SK-N-SH treated with all-trans-retinoic acid at 6 μM for 48 hours (cell line): ENCODE measurements at regions not wholly inside any gene's neighbourhood (a gene's known extent, or its start where the extent isn't known, plus 50 kb on each side); places are given as distances from the start of the nearest gene placed in this dataset.

Source experiments
- ATAC-seq: fragments of 200-7000 bp; cut with Tn5 transposase; 3 replicates; pipeline ENCODE4 v1.9.1; 2020; ENCODE audit warnings: mild to moderate bottlenecking, moderate library complexity
- BACH2 ChIP-seq: fragments of 250-450 bp; sonication (Bioruptor Pico); IDR thresholded peaks from 2 replicates; pipeline ENCODE4 v1.9.0; 2021; ENCODE audit warnings: mild to moderate bottlenecking, borderline replicate concordance
- CREB5 ChIP-seq: fragments of 250-450 bp; sonication (Bioruptor Pico); IDR thresholded peaks from 2 replicates; pipeline ENCODE4 v1.5.1; 2020; ENCODE audit warnings: low read depth, mild to moderate bottlenecking, moderate library complexity
- CSDC2 ChIP-seq: fragments of 250-450 bp; sonication (Bioruptor Pico); IDR thresholded peaks from 2 replicates; pipeline ENCODE4 v1.5.0; 2020; ENCODE audit warnings: mild to moderate bottlenecking, moderate library complexity
- CSRNP3 ChIP-seq: fragments of 250-450 bp; sonication (Bioruptor Pico); IDR thresholded peaks from 2 replicates; pipeline ENCODE4 v1.5.1; 2021; ENCODE audit warnings: mild to moderate bottlenecking, moderate library complexity
- ESRRG ChIP-seq: fragments of 250-450 bp; sonication (Bioruptor Pico); IDR thresholded peaks from 2 replicates; pipeline ENCODE4 v1.6.1; 2021; ENCODE audit warnings: mild to moderate bottlenecking
- GLIS3 ChIP-seq: fragments of 250-450 bp; sonication (Bioruptor Pico); IDR thresholded peaks from 2 replicates; pipeline ENCODE4 v1.5.0; 2020; ENCODE audit warnings: mild to moderate bottlenecking, moderate library complexity
- ISL1 ChIP-seq: fragments of 250-450 bp; sonication (Bioruptor Pico); IDR thresholded peaks from 2 replicates; pipeline ENCODE4 v2.1.2; 2022; ENCODE audit warnings: mild to moderate bottlenecking, moderate library complexity
- OSR1 ChIP-seq: fragments of 250-450 bp; sonication (Bioruptor Pico); IDR thresholded peaks from 2 replicates; pipeline ENCODE4 v1.8.0; 2022; ENCODE audit warnings: moderate library complexity, mild to moderate bottlenecking, inconsistent platforms
- PATZ1 ChIP-seq: fragments of 250-450 bp; sonication (Bioruptor Pico); IDR thresholded peaks from 2 replicates; pipeline ENCODE4 v1.8.0; 2020; ENCODE audit warnings: mild to moderate bottlenecking, moderate library complexity, borderline replicate concordance
- POU6F1 ChIP-seq: fragments of 250-450 bp; sonication (Bioruptor Pico); IDR thresholded peaks from 2 replicates; pipeline ENCODE4 v1.8.0; 2021; ENCODE audit warnings: low read depth, mild to moderate bottlenecking, moderate library complexity, borderline replicate concordance
- PPARA ChIP-seq: fragments of 250-450 bp; sonication (Bioruptor Pico); IDR thresholded peaks from 2 replicates; pipeline ENCODE4 v1.5.0; 2020; ENCODE audit warnings: mild to moderate bottlenecking, borderline replicate concordance
- RARB ChIP-seq: fragments of 250-450 bp; sonication (Bioruptor Pico); IDR thresholded peaks from 2 replicates; pipeline ENCODE4 v1.8.0; 2021; ENCODE audit warnings: mild to moderate bottlenecking, moderate library complexity
- SNAI2 ChIP-seq: fragments of 250-450 bp; sonication (Bioruptor Pico); IDR thresholded peaks from 2 replicates; pipeline ENCODE4 v1.5.0; 2020; ENCODE audit warnings: mild to moderate bottlenecking, moderate library complexity
- TCF4 ChIP-seq: fragments of 250-450 bp; sonication (Bioruptor Pico); IDR thresholded peaks from 2 replicates; pipeline ENCODE4 v1.8.0; 2021; ENCODE audit warnings: mild to moderate bottlenecking, moderate library complexity, borderline replicate concordance
- TOX ChIP-seq: fragments of 250-450 bp; sonication (Bioruptor Pico); IDR thresholded peaks from 2 replicates; pipeline ENCODE4 v1.8.0; 2021; ENCODE audit warnings: mild to moderate bottlenecking, moderate library complexity, borderline replicate concordance
- TSHZ2 ChIP-seq: fragments of 250-450 bp; sonication (Bioruptor Pico); IDR thresholded peaks from 2 replicates; pipeline ENCODE4 v1.5.0; 2020; ENCODE audit warnings: mild to moderate bottlenecking, moderate library complexity
- ZC3H10 ChIP-seq: fragments of 250-450 bp; sonication (Bioruptor Pico); IDR thresholded peaks from 2 replicates; pipeline ENCODE4 v1.5.1; 2021; ENCODE audit warnings: mild to moderate bottlenecking, moderate library complexity
- ZFP3 ChIP-seq: fragments of 250-450 bp; sonication (Bioruptor Pico); IDR thresholded peaks from 2 replicates; pipeline ENCODE4 v1.5.0; 2020; ENCODE audit warnings: mild to moderate bottlenecking, moderate library complexity
- ZFP30 ChIP-seq: fragments of 450-650 bp; formaldehyde crosslinking; IDR thresholded peaks from 2 replicates; pipeline ENCODE4 v1.5.0; 2022; ENCODE audit warnings: mild to moderate bottlenecking, moderate library complexity
- ZNF565 ChIP-seq: fragments of 450-650 bp; formaldehyde crosslinking; conservative IDR thresholded peaks from 2 replicates; pipeline ENCODE4 v1.5.0; 2020; ENCODE audit warnings: low read depth, mild to moderate bottlenecking, moderate library complexity
- ZNF70 ChIP-seq: fragments of 450-650 bp; formaldehyde crosslinking; IDR thresholded peaks from 2 replicates; pipeline ENCODE4 v1.5.0; 2020; ENCODE audit warnings: mild to moderate bottlenecking, moderate library complexity

GRCh38 chr14:101075801-101076413 is 172.4 kb upstream of the RTL1 start:
- TF ChIP-seq POU6F1 (CRISPR knock-in tag): no peak
- TF ChIP-seq ZC3H10: no peak
- no peak for TF ChIP-seq TCF4
- TF ChIP-seq CSRNP3 (CRISPR knock-in tag): no peak
- no peak for TF ChIP-seq PPARA (CRISPR knock-in tag)
- no peak for TF ChIP-seq RARB (CRISPR knock-in tag)
- no peak for TF ChIP-seq ZNF565 (CRISPR knock-in tag)
- TF ChIP-seq ZNF70: no peak
- no peak for TF ChIP-seq PATZ1
- TF ChIP-seq CSDC2 (CRISPR knock-in tag): no peak
- TF ChIP-seq OSR1 (CRISPR knock-in tag): no peak
- TF ChIP-seq ZFP30: no peak
- no peak for TF ChIP-seq GLIS3
- TF ChIP-seq ZFP3 (CRISPR knock-in tag): no peak
- TF ChIP-seq TSHZ2 (CRISPR knock-in tag): no peak
- TF ChIP-seq ESRRG (CRISPR knock-in tag): no peak
- TF ChIP-seq TOX (CRISPR knock-in tag): no peak
- no peak for TF ChIP-seq BACH2 (CRISPR knock-in tag)
- TF ChIP-seq SNAI2 (CRISPR knock-in tag): no peak
- ATAC-seq: no peak

GRCh38 chr14:101076451-101077198 is 173.1 kb upstream of the RTL1 start:
- ATAC-seq: no peak
- no peak for TF ChIP-seq ISL1 (CRISPR knock-in tag)
- no peak for TF ChIP-seq CREB5 (CRISPR knock-in tag)
- no peak for TF ChIP-seq TOX (CRISPR knock-in tag)
- TF ChIP-seq TSHZ2 (CRISPR knock-in tag): no peak
- TF ChIP-seq, all 23 proteins: peak for 0
